H1 (cell line): ENCODE measurements at regions not wholly inside any gene's neighbourhood (a gene's known extent, or its start where the extent isn't known, plus 50 kb on each side); places are given as distances from the start of the nearest gene placed in this dataset.

Source experiments
- CTCF ChIA-PET: fragments of 300-600 bp; sonication (Branson Sonifier 250); formaldehyde crosslinking; loops from one replicate; lab custom pipeline; 2021; ENCODE audit not compliant: partially characterized antibody; lab: Charles Lee
- POLR2A ChIA-PET: fragments of 300-600 bp; sonication (Branson Sonifier 250); formaldehyde crosslinking; loops from one replicate; lab custom pipeline; 2021; ENCODE audit warnings: inconsistent platforms; ENCODE audit not compliant: partially characterized antibody; lab: Charles Lee
- DNase-seq, 2 experiments: peaks; one replicate each; pipeline versions ENCODE4 v3.0.0 to v3.0.0-alpha.2; 2010 to 2022; ENCODE audit warnings: low spot score in 2 of 2, low read depth in 1 of 2, mixed read lengths in 1 of 2
- FAIRE-seq: peaks from 2 replicates; lab custom pipeline; 2011; peaks lifted over from hg19 to GRCh38; lab: Jason Lieb, UNC
- H2AFZ ChIP-seq: 2 replicates; pipeline ENCODE4 v1.8.1; 2012; ENCODE audit warnings: low read length, inconsistent platforms
- H2AK5ac ChIP-seq: 2 replicates; pipeline ENCODE4 v1.6.1; 2013; ENCODE audit warnings: low read depth, low read length
- H2BK120ac ChIP-seq: replicated peaks from 2 replicates; pipeline ENCODE3; 2013; ENCODE audit warnings: low read depth, low read length, inconsistent platforms
- H2BK12ac ChIP-seq: 2 replicates; pipeline ENCODE4 v1.6.1; 2013; ENCODE audit warnings: low read depth, low read length
- H2BK15ac ChIP-seq: 2 replicates; pipeline ENCODE4 v1.6.1; 2013; ENCODE audit warnings: low read length
- H2BK20ac ChIP-seq: 2 replicates; pipeline ENCODE4 v1.6.1; 2013; ENCODE audit warnings: low read length
- H2BK5ac ChIP-seq: 2 replicates; pipeline ENCODE4 v1.6.1; 2013; ENCODE audit warnings: low read depth, low read length
- H3K14ac ChIP-seq: 2 replicates; pipeline ENCODE4 v1.6.1; 2013; ENCODE audit warnings: inconsistent platforms; ENCODE audit not compliant: insufficient read length
- H3K18ac ChIP-seq: 2 replicates; pipeline ENCODE4 v1.6.1; 2013; ENCODE audit warnings: low read length; ENCODE audit errors: extremely low read depth
- H3K23ac ChIP-seq: 2 replicates; pipeline ENCODE4 v1.6.1; 2013; ENCODE audit warnings: inconsistent platforms; ENCODE audit not compliant: insufficient read length
- H3K23me2 ChIP-seq: 2 replicates; pipeline ENCODE4 v1.6.1; 2013; ENCODE audit warnings: low read depth, low read length
- H3K27ac ChIP-seq: 2 replicates; pipeline ENCODE4 v1.6.1; 2011; ENCODE audit warnings: low read depth, low read length, inconsistent platforms
- H3K27me3 ChIP-seq, 4 experiments: replicated peaks in 1 of 4; 1 replicate in 1 of 4; 2 replicates in 3 of 4; pipeline versions ENCODE4 v1.6.1 to v1.8.1; 2011 to 2013; ENCODE audit warnings: low read length in 3 of 4, mild to moderate bottlenecking in 3 of 4, inconsistent platforms in 2 of 4, mixed read lengths in 2 of 4, moderate library complexity in 1 of 4; ENCODE audit not compliant: control insufficient read depth in 3 of 4, insufficient read depth in 3 of 4; ENCODE audit errors: extremely low read depth in 1 of 4
- H3K36me3 ChIP-seq, 4 experiments: 2 replicates each; pipeline versions ENCODE4 v1.6.1 to v1.8.1; 2011 to 2013; ENCODE audit warnings: mild to moderate bottlenecking in 4 of 4, low read length in 3 of 4, moderate library complexity in 2 of 4, control low read depth in 1 of 4, inconsistent platforms in 1 of 4; ENCODE audit not compliant: insufficient read depth in 4 of 4, control insufficient read depth in 2 of 4
- H3K4ac ChIP-seq: replicated peaks from 2 replicates; pipeline ENCODE3; 2013; ENCODE audit warnings: low read length, low read depth, mixed read lengths, inconsistent platforms; ENCODE audit not compliant: insufficient read length
- H3K4me1 ChIP-seq, 4 experiments: replicated peaks in 1 of 4; 1 replicate in 1 of 4; 2 replicates in 3 of 4; pipeline versions ENCODE4 v1.6.1 to v1.8.1; 2011 to 2013; ENCODE audit warnings: low read length in 3 of 4, inconsistent platforms in 2 of 4, mixed read lengths in 1 of 4; ENCODE audit not compliant: insufficient read depth in 4 of 4, control insufficient read depth in 3 of 4
- H3K4me2 ChIP-seq, 2 experiments: 2 replicates each; pipeline versions ENCODE4 v1.6.1 to v1.8.1; 2011 to 2013; ENCODE audit warnings: low read depth in 2 of 2, low read length in 2 of 2, control low read depth in 1 of 2, inconsistent platforms in 1 of 2, mild to moderate bottlenecking in 1 of 2; ENCODE audit not compliant: insufficient read depth in 1 of 2
- H3K4me3 ChIP-seq, 4 experiments: fragments of 200-600, 300-600 bp in 1 of 4; sonication (generic), shearing (Covaris generic), sonication (Bioruptor Twin) in 1 of 4; 2 replicates each; pipeline versions ENCODE4 v1.5.1 to v1.8.1; 2011 to 2016; ENCODE audit warnings: low read length in 4 of 4, low read depth in 3 of 4, control low read depth in 2 of 4, inconsistent platforms in 2 of 4, mild to moderate bottlenecking in 2 of 4, mixed read lengths in 1 of 4, moderate library complexity in 1 of 4; ENCODE audit not compliant: insufficient read depth in 2 of 4; ENCODE audit errors: extremely low read depth in 1 of 4
- H3K56ac ChIP-seq: replicated peaks from 2 replicates; pipeline ENCODE3; 2013; ENCODE audit warnings: low read depth, mild to moderate bottlenecking, mixed read lengths, low read length, inconsistent platforms; ENCODE audit not compliant: insufficient read length
- H3K79me1 ChIP-seq: 2 replicates; pipeline ENCODE4 v1.6.1; 2013; ENCODE audit warnings: low read depth, low read length, control low read depth
- H3K79me2 ChIP-seq, 2 experiments: 2 replicates each; pipeline versions ENCODE4 v1.6.1 to v1.8.1; 2012 to 2013; ENCODE audit warnings: low read length in 2 of 2, mild to moderate bottlenecking in 2 of 2, inconsistent platforms in 1 of 2; ENCODE audit not compliant: insufficient read depth in 2 of 2, control insufficient read depth in 1 of 2
- H3K9ac ChIP-seq, 4 experiments: replicated peaks in 1 of 4; 1 replicate in 1 of 4; 2 replicates in 3 of 4; pipeline versions ENCODE4 v1.6.1 to v1.8.1; 2011 to 2013; ENCODE audit warnings: low read depth in 3 of 4, low read length in 3 of 4, control low read depth in 2 of 4, mild to moderate bottlenecking in 2 of 4, moderate library complexity in 2 of 4, inconsistent platforms in 1 of 4; ENCODE audit errors: extremely low read depth in 1 of 4
- H3K9me3 ChIP-seq, 2 experiments: 2 replicates each; pipeline versions ENCODE4 v1.6.1 to v1.8.1; 2012 to 2013; ENCODE audit warnings: mild to moderate bottlenecking in 2 of 2, moderate library complexity in 2 of 2, control low read depth in 1 of 2, inconsistent platforms in 1 of 2, low read depth in 1 of 2, low read length in 1 of 2, mixed read lengths in 1 of 2; ENCODE audit not compliant: insufficient read depth in 2 of 2
- H4K20me1 ChIP-seq, 2 experiments: replicated peaks in 1 of 2; 2 replicates each; pipeline versions ENCODE3 to v1.8.1; 2011 to 2013; ENCODE audit warnings: inconsistent platforms in 2 of 2, low read length in 2 of 2, mild to moderate bottlenecking in 1 of 2; ENCODE audit not compliant: insufficient read depth in 2 of 2, control insufficient read depth in 1 of 2
- H4K5ac ChIP-seq: 2 replicates; pipeline ENCODE4 v1.6.1; 2013; ENCODE audit warnings: low read length, low read depth, mixed read lengths, inconsistent platforms; ENCODE audit not compliant: insufficient read length
- H4K8ac ChIP-seq: 2 replicates; pipeline ENCODE4 v1.8.0; 2013; ENCODE audit warnings: mild to moderate bottlenecking, moderate library complexity, low read length, inconsistent platforms; ENCODE audit not compliant: insufficient read depth; ENCODE audit errors: extremely low read depth
- H4K91ac ChIP-seq: replicated peaks from 2 replicates; pipeline ENCODE3; 2013; ENCODE audit warnings: low read length, mixed read lengths, inconsistent platforms; ENCODE audit not compliant: insufficient read length
- CEBPB ChIP-seq: IDR thresholded peaks from 2 replicates; pipeline ENCODE4 v1.6.1; 2012; ENCODE audit warnings: low read depth, low read length
- RAD21 ChIP-seq, 2 experiments: IDR thresholded peaks in 1 of 2; conservative IDR thresholded peaks in 1 of 2; 2 replicates each; pipeline ENCODE4 v1.6.1; 2011; ENCODE audit warnings: low read depth in 2 of 2, low read length in 2 of 2, improper control_type of control experiment in 1 of 2, inconsistent platforms in 1 of 2, mild to moderate bottlenecking in 1 of 2, moderate library complexity in 1 of 2
- TEAD4 ChIP-seq: IDR thresholded peaks from 2 replicates; pipeline ENCODE4 v1.6.1; 2012; ENCODE audit warnings: low read depth, low read length, inconsistent platforms, mixed read lengths
- WGBS, 2 experiments: shearing (Covaris generic) in 1 of 2; methylation state at CpG; one replicate each; pipeline versions ENCODE4 v1.1.6 to v1.1.7; 2013 to 2015; ENCODE audit warnings: low lambda C conversion rate in 2 of 2, mixed read lengths in 2 of 2, inconsistent platforms in 1 of 2, low coverage in 1 of 2, missing lambda C conversion rate in 1 of 2; ENCODE audit not compliant: insufficient replicate concordance in 2 of 2, insufficient coverage in 1 of 2, insufficient read length in 1 of 2; ENCODE audit errors: extremely low coverage in 1 of 2, missing lambda C conversion rate in 1 of 2; 5-methylcytosine and 5-hydroxymethylcytosine counted together

- Histone ChIP-seq H2BK5ac (no peak overlapping the region), H3K36me3 (no peaks in the 10 kb centered on the region), H3K4me2 (no peak overlapping the region), H3K27ac (no peak overlapping the region), H3K79me2 (no peaks in the 10 kb centered on the region), H3K23me2 (no peaks in the 10 kb centered on the region; the same call in 1 of the 2 replicates), H2AFZ (no peak overlapping the region), H3K14ac (no peak overlapping the region), H4K20me1 (no peaks in the 10 kb centered on the region), H3K4me3 (no peak overlapping the region), H4K5ac (no peak overlapping the region), H3K18ac (no peak overlapping the region), H2BK12ac (no peak overlapping the region), H3K27me3 (no peaks in the 10 kb centered on the region), H3K4me1 (no peaks in the 10 kb centered on the region), H3K4ac (no peak overlapping the region), H3K56ac (no peak overlapping the region), H3K9ac (no peak overlapping the region), H3K23ac (no peak overlapping the region), H2BK20ac (no peak overlapping the region), H4K91ac (no peak overlapping the region), H4K8ac (no peak overlapping the region), H3K79me1 (no peaks in the 10 kb centered on the region), H2BK120ac (no peak overlapping the region), H3K9me3 (no peaks in the 10 kb centered on the region), H2AK5ac (no peak overlapping the region), H2BK15ac (no peak overlapping the region)
- ChIA-PET POLR2A (no interaction called here), CTCF (interaction anchor here (0.8 to 2.0 kb wide), 4 partner anchors 10 to 203 kb away, joined by 3 to 6 read pairs (median 4); no protein-coding TSS in a partner anchor)
- TF ChIP-seq TEAD4 (no peak), RAD21 (IDR thresholded peaks at IDR 0.05 in 1 of 2, conservative IDR thresholded peaks at IDR 0.05 in 1 of 2; ENCODE audit: low read depth in 2 of 2, low read length in 2 of 2) (no peak), CEBPB (no peak)
- no peak for FAIRE-seq
- WGBS, 2 experiments, result 80% methylated on average over 1 of the region's 1 CpG; no CpG with 5 or more reads in 1 of the 2 experiments
- no peak for DNase-seq
These were observed 60.2 kb upstream of the KSR1 start for GRCh38 chr17:27396045-27396444.
